Keratinocyte (primary cell): ENCODE measurements at regions not wholly inside any gene's neighbourhood (a gene's known extent, or its start where the extent isn't known, plus 50 kb on each side); places are given as distances from the start of the nearest gene placed in this dataset.

Experiments
- DNase-seq: peaks from one replicate; pipeline ENCODE4 v3.0.0-alpha.2; 2011; ENCODE audit warnings: low read depth, missing footprints, low spot score
- FAIRE-seq: peaks from 2 replicates; lab custom pipeline; 2011; peaks lifted over from hg19 to GRCh38; lab: Jason Lieb, UNC
- H2AFZ ChIP-seq: 2 replicates; pipeline ENCODE4 v1.6.0; 2012; ENCODE audit warnings: low read length, control low read depth, inconsistent platforms; ENCODE audit not compliant: control insufficient read depth
- H3K27ac ChIP-seq: 2 replicates; pipeline ENCODE4 v1.5.1; 2011; ENCODE audit warnings: low read length; ENCODE audit not compliant: control insufficient read depth, insufficient read depth
- H3K27me3 ChIP-seq: 3 replicates; pipeline ENCODE4 v1.6.0; 2011; ENCODE audit warnings: low read length; ENCODE audit not compliant: control insufficient read depth, insufficient read depth; ENCODE audit errors: extremely low read depth
- H3K36me3 ChIP-seq, 2 experiments: 2 replicates in 1 of 2; 3 replicates in 1 of 2; pipeline ENCODE4 v1.5.1; 2011; ENCODE audit warnings: low read length in 2 of 2, mild to moderate bottlenecking in 1 of 2; ENCODE audit not compliant: control insufficient read depth in 2 of 2, insufficient read depth in 2 of 2; ENCODE audit errors: extremely low read depth in 1 of 2
- H3K4me1 ChIP-seq: 3 replicates; pipeline ENCODE4 v1.5.1; 2011; ENCODE audit warnings: low read length; ENCODE audit not compliant: control insufficient read depth, insufficient read depth; ENCODE audit errors: extremely low read depth
- H3K4me2 ChIP-seq: 3 replicates; pipeline ENCODE4 v1.6.0; 2011; ENCODE audit warnings: low read depth, low read length; ENCODE audit not compliant: control insufficient read depth, insufficient read depth; ENCODE audit errors: extremely low read depth
- H3K4me3 ChIP-seq, 3 experiments: fragments of 200-600 bp in 1 of 3; sonication (generic) in 1 of 3; 2 replicates in 2 of 3; 3 replicates in 1 of 3; pipeline ENCODE4 v1.5.1; 2011 to 2016; ENCODE audit warnings: low read length in 3 of 3, mild to moderate bottlenecking in 3 of 3, control low read depth in 2 of 3, inconsistent platforms in 1 of 3, low read depth in 1 of 3, mixed read lengths in 1 of 3, mixed run types in 1 of 3, moderate library complexity in 1 of 3; ENCODE audit not compliant: control insufficient read depth in 2 of 3, insufficient read depth in 2 of 3; ENCODE audit errors: extremely low read depth in 1 of 3
- H3K79me2 ChIP-seq: 2 replicates; pipeline ENCODE4 v1.6.0; 2012; ENCODE audit warnings: low read length; ENCODE audit not compliant: control insufficient read depth, insufficient read depth
- H3K9ac ChIP-seq: 3 replicates; pipeline ENCODE4 v1.6.0; 2011; ENCODE audit warnings: low read length; ENCODE audit not compliant: control insufficient read depth, insufficient read depth; ENCODE audit errors: extremely low read depth
- H3K9me1 ChIP-seq: 3 replicates; pipeline ENCODE4 v1.6.0; 2011; ENCODE audit warnings: low read length; ENCODE audit not compliant: control insufficient read depth, insufficient read depth; ENCODE audit errors: extremely low read depth
- H3K9me3 ChIP-seq: 2 replicates; pipeline ENCODE4 v1.5.1; 2012; ENCODE audit warnings: low read depth, low read length; ENCODE audit not compliant: control insufficient read depth
- H4K20me1 ChIP-seq: 3 replicates; pipeline ENCODE4 v1.6.0; 2011; ENCODE audit warnings: low read length; ENCODE audit not compliant: control insufficient read depth, insufficient read depth; ENCODE audit errors: extremely low read depth
- CTCF ChIP-seq, 3 experiments: IDR thresholded peaks in 1 of 3; conservative IDR thresholded peaks in 1 of 3; optimal IDR thresholded peaks in 1 of 3; 2 replicates in 2 of 3; 3 replicates in 1 of 3; pipeline versions ENCODE3 to v1.5.1; 2011; ENCODE audit warnings: low read length in 3 of 3, mild to moderate bottlenecking in 3 of 3, moderate library complexity in 2 of 3, control low read depth in 1 of 3, inconsistent platforms in 1 of 3; ENCODE audit not compliant: insufficient read depth in 2 of 3; ENCODE audit errors: extremely low read depth in 1 of 3
- EZH2 ChIP-seq: IDR thresholded peaks from one replicate; pipeline ENCODE4 v1.6.1; 2012; ENCODE audit warnings: inconsistent platforms, mild to moderate bottlenecking, low read length, moderate library complexity
- dilution Hi-C: fragments of 300-500 bp; cut with MboI; formaldehyde crosslinking; loops from one replicate; pipeline ENCODE4 v1.7.0; 2020; ENCODE audit warnings: low sequenced_read_pairs; ENCODE audit not compliant: extremely low pct_ligation_motif_present

- H4K20me1 ChIP-seq, result no peaks in the 10 kb centered on the region
- no peak overlapping the region for H3K4me2 ChIP-seq
- no peaks in the 10 kb centered on the region for H3K9me3 ChIP-seq
- H3K4me1 ChIP-seq, result peaks cover 4% of the 10 kb centered on the region
- peaks cover 36% of the 10 kb centered on the region for H3K27me3 ChIP-seq
- FAIRE-seq (no peak), DNase-seq (no peak)
- H3K9me1 ChIP-seq, result no peaks in the 10 kb centered on the region
- H3K27ac ChIP-seq, result no peak overlapping the region
- H3K79me2 ChIP-seq, result no peaks in the 10 kb centered on the region
- TF ChIP-seq EZH2 (no peak), CTCF (optimal IDR thresholded peaks at IDR 0.05 in 1 of 3, IDR thresholded peaks at IDR 0.05 in 1 of 3, conservative IDR thresholded peaks at IDR 0.05 in 1 of 3; ENCODE audit: extremely low read depth in 1 of 3, insufficient read depth in 2 of 3, low read length in 3 of 3) (no peak)
- no peak overlapping the region for H3K9ac ChIP-seq
- H2AFZ ChIP-seq, result no peak overlapping the region
- no peak overlapping the region for H3K4me3 ChIP-seq
- H3K36me3 ChIP-seq, result no peaks in the 10 kb centered on the region
- dilution Hi-C loops, result no loop called here
Measured at GRCh38 chr22:44576311-44577260, 78.6 kb upstream of the RTL6 start.

GRCh38 chr22:44575381-44576268, 77.6 kb upstream of the RTL6 start:
- TF ChIP-seq EZH2 (no peak), CTCF (optimal IDR thresholded peaks at IDR 0.05 in 1 of 3, IDR thresholded peaks at IDR 0.05 in 1 of 3, conservative IDR thresholded peaks at IDR 0.05 in 1 of 3; ENCODE audit: extremely low read depth in 1 of 3, insufficient read depth in 2 of 3, low read length in 3 of 3) (no peak)
- H3K27ac ChIP-seq, result no peak overlapping the region

More at GRCh38 chr22:44575381-44576268, 77.6 kb upstream of the RTL6 start:
- Histone ChIP-seq H3K79me2 (no peaks in the 10 kb centered on the region), H3K36me3 (no peaks in the 10 kb centered on the region), H4K20me1 (no peaks in the 10 kb centered on the region), H3K9me1 (no peaks in the 10 kb centered on the region), H3K4me3 (no peak overlapping the region), H3K4me1 (peaks cover 4% of the 10 kb centered on the region), H3K4me2 (no peak overlapping the region), H3K9me3 (no peaks in the 10 kb centered on the region), H3K9ac (no peak overlapping the region), H3K27me3 (peaks cover 36% of the 10 kb centered on the region), H2AFZ (no peak overlapping the region)
- FAIRE-seq (no peak), DNase-seq (no peak)
- dilution Hi-C loops, result no loop called here
